ENCODE measurements at regions not wholly inside any gene's neighbourhood (a gene's known extent, or its start where the extent isn't known, plus 50 kb on each side); places are given as distances from the start of the nearest gene placed in this dataset.

- TF ChIP-seq BHLHE40 (IDR thresholded peaks at IDR 0.05; ENCODE audit: borderline replicate concordance) (no peak), SP1 (IDR thresholded peaks at IDR 0.05) (no peak), FOXK2 (IDR thresholded peaks at IDR 0.05) (no peak), FOXM1 (IDR thresholded peaks at IDR 0.05; ENCODE audit: borderline replicate concordance) (no peak), NFRKB (IDR thresholded peaks at IDR 0.05) (no peak), L3MBTL2 (conservative IDR thresholded peaks at IDR 0.05) (no peak), SUZ12 (IDR thresholded peaks at IDR 0.05) (no peak)
Observed at GRCh38 chr11:30758012-30758411, 171.9 kb upstream of the MPPED2 start.
